ENCODE measurements at regions not wholly inside any gene's neighbourhood (a gene's known extent, or its start where the extent isn't known, plus 50 kb on each side); places are given as distances from the start of the nearest gene placed in this dataset.
"Not testable (repeated sequence)": the region's sequence is repeated elsewhere in the genome, so short reads cannot be mapped to it uniquely, and the experiment has no call there.

GRCh38 chr4:134072137-134072536 is 129.5 kb downstream of the PABPC4L start:
- DNase-seq (ENCODE audit: low read depth in 1 of 2, low spot score in 1 of 2) = no peak
- Histone ChIP-seq H3K4me3 (replicated peaks; ENCODE audit: insufficient read depth, low read length) (no peak overlapping the region), H3K27me3 (ENCODE audit: insufficient read depth, poor library complexity, severe bottlenecking) (no peaks in the 10 kb centered on the region), H3K27ac (replicated peaks) (no peak overlapping the region)
- TF ChIP-seq POLR2AphosphoS5 (IDR thresholded peaks at IDR 0.05; ENCODE audit: low read depth) (no peak), REST (IDR thresholded peaks at IDR 0.05; ENCODE audit: insufficient replicate concordance, low read depth) (no peak), SPI1 (IDR thresholded peaks at IDR 0.05; ENCODE audit: borderline replicate concordance, low read depth) (no peak), GABPA (IDR thresholded peaks at IDR 0.05; ENCODE audit: low read depth) (no peak), CTCF (IDR thresholded peaks at IDR 0.05; ENCODE audit: insufficient read depth, low read length) (no peak)

- no peak for TF ChIP-seq SPI1 (IDR thresholded peaks at IDR 0.05; ENCODE audit: borderline replicate concordance, low read depth)
- TF ChIP-seq POLR2AphosphoS5 (IDR thresholded peaks at IDR 0.05; ENCODE audit: low read depth) = no peak
- TF ChIP-seq GABPA (IDR thresholded peaks at IDR 0.05; ENCODE audit: low read depth) = no peak
- TF ChIP-seq CTCF (IDR thresholded peaks at IDR 0.05; ENCODE audit: insufficient read depth, low read length) = no peak
- Histone ChIP-seq H3K4me3 (replicated peaks; ENCODE audit: insufficient read depth, low read length) (no peak overlapping the region), H3K27ac (replicated peaks) (no peak overlapping the region), H3K27me3 (ENCODE audit: insufficient read depth, poor library complexity, severe bottlenecking) (no peaks in the 10 kb centered on the region)
- no peak for DNase-seq (ENCODE audit: low read depth in 1 of 2, low spot score in 1 of 2)
Measured at GRCh38 chr4:134070174-134070573, 131.4 kb downstream of the PABPC4L start.

- Histone ChIP-seq H3K4me3 (replicated peaks; ENCODE audit: insufficient read depth, low read length) (no peak overlapping the region), H3K27ac (replicated peaks) (no peak overlapping the region), H3K27me3 (ENCODE audit: insufficient read depth, poor library complexity, severe bottlenecking) (no peaks in the 10 kb centered on the region)
- DNase-seq (ENCODE audit: low read depth in 1 of 2, low spot score in 1 of 2) = no peak
- TF ChIP-seq REST (IDR thresholded peaks at IDR 0.05; ENCODE audit: insufficient replicate concordance, low read depth) (no peak), SPI1 (IDR thresholded peaks at IDR 0.05; ENCODE audit: borderline replicate concordance, low read depth) (no peak), POLR2AphosphoS5 (IDR thresholded peaks at IDR 0.05; ENCODE audit: low read depth) (no peak), GABPA (IDR thresholded peaks at IDR 0.05; ENCODE audit: low read depth) (no peak), CTCF (IDR thresholded peaks at IDR 0.05; ENCODE audit: insufficient read depth, low read length) (no peak)
Measured at GRCh38 chr4:134057356-134057755, 144.2 kb downstream of the PABPC4L start.

GRCh38 chr4:134046221-134046620 is 155.4 kb downstream of the PABPC4L start:
- DNase-seq (ENCODE audit: low read depth in 1 of 2, low spot score in 1 of 2); H3K27me3 ChIP-seq (ENCODE audit: insufficient read depth, poor library complexity, severe bottlenecking); H3K27ac ChIP-seq (replicated peaks); H3K4me3 ChIP-seq (replicated peaks; ENCODE audit: insufficient read depth, low read length): not testable (repeated sequence)
